HepG2 (cell line): ENCODE measurements at regions not wholly inside any gene's neighbourhood (a gene's known extent, or its start where the extent isn't known, plus 50 kb on each side); places are given as distances from the start of the nearest gene placed in this dataset.

Experiments
- ATF3 ChIP-seq: sonication (generic); formaldehyde crosslinking; IDR thresholded peaks from 2 replicates; pipeline ENCODE4 v1.4.0; 2020; ENCODE audit warnings: missing genetic modification reagents
- BCL6 ChIP-seq: IDR thresholded peaks from 2 replicates; pipeline ENCODE4 v1.6.1; 2016; ENCODE audit warnings: missing genetic modification reagents, missing compliant biosample characterization
- CTCF ChIP-seq: sonication (generic); formaldehyde crosslinking; IDR thresholded peaks from 2 replicates; pipeline ENCODE4 v1.5.0; 2020; ENCODE audit warnings: mild to moderate bottlenecking, missing genetic modification reagents, moderate library complexity
- ELF3 ChIP-seq: IDR thresholded peaks from 2 replicates; pipeline ENCODE4 v1.6.1; 2016; ENCODE audit warnings: missing genetic modification reagents, missing compliant biosample characterization
- RFX1 ChIP-seq: fragments of 450-650 bp; IDR thresholded peaks from 2 replicates; pipeline ENCODE4 v1.6.1; 2017
- ZFP41 ChIP-seq: sonication (generic); formaldehyde crosslinking; IDR thresholded peaks from 2 replicates; pipeline ENCODE4 v1.4.0; 2020; ENCODE audit warnings: mild to moderate bottlenecking, missing genetic modification reagents, borderline replicate concordance
- TF ChIP-seq, protein P1 (sequence below): sonication (generic); formaldehyde crosslinking; IDR thresholded peaks from 2 replicates; pipeline ENCODE4 v1.5.1; 2020; ENCODE audit warnings: missing genetic modification reagents, mild to moderate bottlenecking, borderline replicate concordance
- TF ChIP-seq, protein P2 (sequence below): sonication (generic); formaldehyde crosslinking; IDR thresholded peaks from 2 replicates; pipeline ENCODE4 v1.4.0; 2020; ENCODE audit warnings: missing genetic modification reagents, borderline replicate concordance

- TF ChIP-seq ELF3 (CRISPR knock-in tag) (no peak), CTCF (CRISPR knock-in tag) (no peak), BCL6 (no peak), ATF3 (CRISPR knock-in tag) (no peak), ZFP41 (CRISPR knock-in tag) (no peak), RFX1 (no peak)
- TF ChIP-seq, protein P1, sequence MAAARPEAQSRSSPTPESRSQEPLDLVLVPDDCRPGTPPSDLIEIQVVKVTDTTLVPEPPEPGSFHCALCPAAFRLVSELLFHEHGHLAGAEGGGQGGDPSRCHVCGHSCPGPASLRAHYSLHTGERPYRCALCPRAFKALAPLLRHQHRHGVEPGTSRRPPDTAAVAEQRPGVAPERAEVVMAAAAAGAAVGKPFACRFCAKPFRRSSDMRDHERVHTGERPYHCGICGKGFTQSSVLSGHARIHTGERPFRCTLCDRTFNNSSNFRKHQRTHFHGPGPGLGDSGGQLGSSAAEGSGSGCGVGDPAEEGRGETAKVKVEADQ (CRISPR knock-in tag), result no peak
- TF ChIP-seq, protein P2, sequence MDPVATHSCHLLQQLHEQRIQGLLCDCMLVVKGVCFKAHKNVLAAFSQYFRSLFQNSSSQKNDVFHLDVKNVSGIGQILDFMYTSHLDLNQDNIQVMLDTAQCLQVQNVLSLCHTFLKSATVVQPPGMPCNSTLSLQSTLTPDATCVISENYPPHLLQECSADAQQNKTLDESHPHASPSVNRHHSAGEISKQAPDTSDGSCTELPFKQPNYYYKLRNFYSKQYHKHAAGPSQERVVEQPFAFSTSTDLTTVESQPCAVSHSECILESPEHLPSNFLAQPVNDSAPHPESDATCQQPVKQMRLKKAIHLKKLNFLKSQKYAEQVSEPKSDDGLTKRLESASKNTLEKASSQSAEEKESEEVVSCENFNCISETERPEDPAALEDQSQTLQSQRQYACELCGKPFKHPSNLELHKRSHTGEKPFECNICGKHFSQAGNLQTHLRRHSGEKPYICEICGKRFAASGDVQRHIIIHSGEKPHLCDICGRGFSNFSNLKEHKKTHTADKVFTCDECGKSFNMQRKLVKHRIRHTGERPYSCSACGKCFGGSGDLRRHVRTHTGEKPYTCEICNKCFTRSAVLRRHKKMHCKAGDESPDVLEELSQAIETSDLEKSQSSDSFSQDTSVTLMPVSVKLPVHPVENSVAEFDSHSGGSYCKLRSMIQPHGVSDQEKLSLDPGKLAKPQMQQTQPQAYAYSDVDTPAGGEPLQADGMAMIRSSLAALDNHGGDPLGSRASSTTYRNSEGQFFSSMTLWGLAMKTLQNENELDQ (CRISPR knock-in tag), result no peak
Observed at GRCh38 chr13:76751278-76751677, 134.9 kb downstream of the KCTD12 start.
